Omental fat pad (tissue), 3 donors: ENCODE measurements at regions not wholly inside any gene's neighbourhood (a gene's known extent, or its start where the extent isn't known, plus 50 kb on each side); places are given as distances from the start of the nearest gene placed in this dataset.

Experiments
- ATAC-seq: fragments of 150-250 bp; one replicate; pipeline ENCODE4 v1.9.1; 2016; ENCODE audit warnings: mild to moderate bottlenecking, moderate library complexity; ENCODE audit not compliant: low FRiP score
- DNase-seq: peaks from one replicate; pipeline ENCODE4 v3.0.0-alpha.2; 2019; ENCODE audit warnings: low spot score
- TF ChIP-seq, protein P1 (sequence below), 3 donors: fragments of 450-650 bp; IDR thresholded peaks; one replicate each; pipeline ENCODE4 v1.5.1; 2016 to 2017; ENCODE audit warnings: antibody characterized with exemption in 3 of 3, mild to moderate bottlenecking in 3 of 3, moderate library complexity in 2 of 3

DNA sequence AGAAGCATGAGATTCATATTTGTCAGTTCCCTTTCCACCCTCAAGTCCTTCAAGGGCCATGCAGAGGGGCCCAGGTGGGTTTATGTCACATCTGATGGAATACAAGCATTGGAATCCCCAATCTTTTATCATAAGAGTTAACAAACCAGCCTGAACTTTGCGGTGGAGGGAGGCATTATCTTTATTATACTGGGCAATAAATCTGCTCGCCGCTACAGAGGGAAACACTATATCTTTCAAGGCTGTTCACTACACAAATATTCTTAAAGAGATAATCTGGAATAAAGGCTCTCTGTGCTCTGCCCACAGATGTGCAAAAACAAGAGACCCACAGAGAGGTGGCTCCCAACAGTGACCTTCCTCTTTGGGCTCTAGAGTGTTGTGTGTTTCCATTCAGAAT lies 153.6 kb upstream of the PLEKHA5 start:
- TF ChIP-seq, protein P1, sequence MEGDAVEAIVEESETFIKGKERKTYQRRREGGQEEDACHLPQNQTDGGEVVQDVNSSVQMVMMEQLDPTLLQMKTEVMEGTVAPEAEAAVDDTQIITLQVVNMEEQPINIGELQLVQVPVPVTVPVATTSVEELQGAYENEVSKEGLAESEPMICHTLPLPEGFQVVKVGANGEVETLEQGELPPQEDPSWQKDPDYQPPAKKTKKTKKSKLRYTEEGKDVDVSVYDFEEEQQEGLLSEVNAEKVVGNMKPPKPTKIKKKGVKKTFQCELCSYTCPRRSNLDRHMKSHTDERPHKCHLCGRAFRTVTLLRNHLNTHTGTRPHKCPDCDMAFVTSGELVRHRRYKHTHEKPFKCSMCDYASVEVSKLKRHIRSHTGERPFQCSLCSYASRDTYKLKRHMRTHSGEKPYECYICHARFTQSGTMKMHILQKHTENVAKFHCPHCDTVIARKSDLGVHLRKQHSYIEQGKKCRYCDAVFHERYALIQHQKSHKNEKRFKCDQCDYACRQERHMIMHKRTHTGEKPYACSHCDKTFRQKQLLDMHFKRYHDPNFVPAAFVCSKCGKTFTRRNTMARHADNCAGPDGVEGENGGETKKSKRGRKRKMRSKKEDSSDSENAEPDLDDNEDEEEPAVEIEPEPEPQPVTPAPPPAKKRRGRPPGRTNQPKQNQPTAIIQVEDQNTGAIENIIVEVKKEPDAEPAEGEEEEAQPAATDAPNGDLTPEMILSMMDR (IDR thresholded peaks at IDR 0.05), result no peak
- ATAC-seq (no peak), DNase-seq (no peak)

DNA sequence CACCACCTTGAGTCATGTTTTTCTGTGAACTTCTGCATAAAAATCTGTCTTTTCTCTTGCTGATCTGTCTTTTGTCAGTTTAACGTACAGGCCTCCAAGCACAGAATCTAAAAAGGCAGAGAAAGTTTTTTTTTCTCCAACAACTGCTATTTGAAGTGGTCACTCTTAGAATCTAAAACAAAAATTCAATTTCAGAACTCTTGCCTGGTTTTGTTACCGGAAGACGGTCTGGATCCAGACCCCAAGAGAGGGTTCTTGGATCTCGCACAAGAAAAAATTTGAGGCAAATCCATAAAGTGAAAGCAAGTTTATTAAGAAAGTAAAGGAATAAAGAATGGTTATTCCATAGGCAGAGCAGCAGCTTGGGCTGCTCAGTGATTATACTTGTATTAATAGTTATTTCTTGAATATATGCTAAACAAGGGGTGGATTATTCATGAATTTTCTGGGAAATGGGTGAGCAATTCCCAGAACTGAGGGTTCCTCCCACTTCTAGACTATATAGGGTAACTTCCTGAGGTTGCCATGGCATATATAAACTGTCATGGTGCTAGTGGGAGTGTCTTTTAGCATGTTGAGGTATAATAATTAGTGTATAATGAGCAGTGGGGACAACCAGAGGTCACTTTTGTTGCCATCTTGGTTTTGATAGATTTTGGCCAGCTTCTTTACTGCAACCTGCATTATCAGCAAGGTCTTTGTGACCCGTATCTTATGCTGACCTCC lies 150.0 kb upstream of the PLEKHA5 start:
- ATAC-seq (no peak), DNase-seq (no peak)
- TF ChIP-seq, protein P1 (IDR thresholded peaks at IDR 0.05), result no peak

DNA sequence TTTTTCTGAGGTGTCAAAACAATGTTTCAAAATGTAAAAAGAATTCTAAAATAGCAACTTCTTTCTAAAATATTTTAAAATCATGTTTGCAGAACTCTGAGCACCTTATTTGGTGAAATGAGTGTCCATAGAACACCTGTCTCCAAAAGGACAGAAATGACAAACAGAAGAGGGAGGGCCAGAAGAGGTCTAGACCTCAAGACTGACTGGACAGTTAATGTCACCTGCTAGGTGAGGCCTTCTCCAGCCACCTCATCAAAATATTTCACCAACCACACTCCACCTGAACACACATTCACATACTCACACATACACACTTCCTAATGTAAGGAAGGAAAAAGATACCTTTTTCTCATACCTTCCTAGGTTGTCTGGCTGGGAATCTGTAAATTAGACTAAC lies 147.8 kb upstream of the PLEKHA5 start:
- TF ChIP-seq, protein P1 (IDR thresholded peaks at IDR 0.05), result no peak
- ATAC-seq (no peak), DNase-seq (no peak)

DNA sequence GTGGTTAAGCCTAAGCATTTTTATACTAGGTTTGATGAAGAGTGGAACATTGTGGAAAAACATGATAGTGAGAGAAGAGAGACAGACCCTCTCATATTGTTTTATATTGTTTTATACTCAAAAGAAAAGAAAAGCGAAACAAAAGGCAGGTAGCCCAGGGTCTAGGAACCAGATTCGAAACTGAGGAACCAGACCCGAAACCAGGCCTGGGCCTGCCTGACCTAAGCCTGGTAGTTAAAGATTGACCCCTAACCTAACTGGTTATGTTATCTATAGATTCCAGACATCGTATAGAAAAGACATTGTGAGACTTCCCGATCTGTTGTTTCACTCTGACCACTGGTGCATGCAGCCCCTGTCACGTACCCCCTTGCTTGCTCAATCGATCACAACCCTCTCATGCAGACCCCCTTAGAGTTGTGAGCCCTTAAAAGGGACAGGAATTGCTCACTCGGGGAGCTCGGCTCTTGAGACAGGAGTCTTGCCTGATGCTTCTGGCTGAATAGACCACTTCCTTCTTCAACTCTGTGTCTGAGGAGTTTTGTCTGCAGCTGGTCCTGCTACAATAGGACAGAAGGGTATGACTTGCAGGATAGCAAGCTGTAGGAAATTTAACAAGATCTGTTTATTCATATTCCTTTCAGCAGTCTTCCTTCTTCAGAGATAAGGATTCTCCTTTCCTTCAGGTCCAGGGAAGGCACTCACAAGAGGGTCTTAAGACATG lies 147.1 kb upstream of the PLEKHA5 start:
- TF ChIP-seq, protein P1 (IDR thresholded peaks at IDR 0.05), result no peak
- no peak for ATAC-seq
- DNase-seq, result no peak

DNA sequence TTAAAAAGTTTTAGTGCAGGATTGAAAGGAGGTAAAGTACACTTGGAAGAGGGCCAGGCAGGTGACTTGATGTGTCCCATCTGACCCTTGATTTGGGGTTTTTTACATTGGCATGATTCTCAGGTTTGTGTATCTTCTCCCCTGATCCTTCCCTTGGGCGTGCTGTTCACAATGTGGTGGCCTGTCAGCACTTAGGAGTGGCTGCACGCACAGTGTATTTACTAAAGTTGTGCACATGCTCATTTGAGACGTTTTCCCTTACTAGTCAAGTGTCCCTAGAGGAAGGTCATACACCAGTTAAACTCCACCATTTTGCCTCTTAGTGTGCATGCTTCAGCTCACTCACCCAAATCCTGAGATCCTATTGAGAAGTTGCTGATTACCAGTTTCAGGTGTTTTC lies 145.7 kb upstream of the PLEKHA5 start:
- DNase-seq (no peak), ATAC-seq (no peak)
- TF ChIP-seq, protein P1 (IDR thresholded peaks at IDR 0.05), result no peak

DNA sequence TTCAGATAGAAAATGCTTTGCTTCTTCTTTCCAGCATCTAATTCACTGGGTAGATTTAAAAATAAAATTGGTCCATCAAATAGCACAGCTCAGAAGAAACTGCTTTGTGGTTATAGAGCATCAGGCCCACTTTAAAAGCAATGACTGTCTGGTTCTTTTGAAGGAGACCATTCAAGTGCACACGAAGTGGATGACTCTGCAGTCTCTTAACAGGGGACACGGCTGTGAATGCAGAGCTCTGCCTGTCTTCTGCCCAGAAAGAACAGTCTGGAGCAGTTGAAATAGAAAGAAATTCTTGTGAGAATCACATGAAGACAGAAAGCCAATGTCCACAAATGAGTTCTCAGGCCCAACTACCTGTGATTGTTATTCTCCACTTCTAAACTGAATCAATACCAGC lies 138.7 kb upstream of the PLEKHA5 start:
- no peak for ATAC-seq

More for the DNA sequence above, 138.7 kb upstream of the PLEKHA5 start:
- TF ChIP-seq, protein P1 (IDR thresholded peaks at IDR 0.05), result no peak
- DNase-seq, result no peak
